HUES6 (cell line): ENCODE measurements at regions not wholly inside any gene's neighbourhood (a gene's known extent, or its start where the extent isn't known, plus 50 kb on each side); places are given as distances from the start of the nearest gene placed in this dataset.

ENCODE experiments used
- H3K27ac ChIP-seq: 2 replicates; pipeline ENCODE4 v1.7.0; 2013; ENCODE audit warnings: low read depth, mild to moderate bottlenecking, low read length, inconsistent platforms
- H3K27me3 ChIP-seq: 2 replicates; pipeline ENCODE4 v1.6.1; 2013; ENCODE audit warnings: low read length; ENCODE audit not compliant: control insufficient read depth, insufficient read depth
- H3K36me3 ChIP-seq: 2 replicates; pipeline ENCODE4 v1.6.1; 2013; ENCODE audit warnings: low read length; ENCODE audit not compliant: control insufficient read depth, insufficient read depth
- H3K4me1 ChIP-seq: 2 replicates; pipeline ENCODE4 v1.6.1; 2013; ENCODE audit warnings: low read length; ENCODE audit not compliant: control insufficient read depth, insufficient read depth
- H3K4me3 ChIP-seq: 2 replicates; pipeline ENCODE4 v1.5.1; 2013; ENCODE audit warnings: low read depth, low read length
- H3K9ac ChIP-seq: one replicate; pipeline ENCODE4 v1.6.1; 2013; ENCODE audit warnings: mild to moderate bottlenecking, low read length
- H3K9me3 ChIP-seq: 2 replicates; pipeline ENCODE4 v1.6.1; 2013; ENCODE audit warnings: low read depth, low read length; ENCODE audit not compliant: control insufficient read depth, insufficient read depth

DNA sequence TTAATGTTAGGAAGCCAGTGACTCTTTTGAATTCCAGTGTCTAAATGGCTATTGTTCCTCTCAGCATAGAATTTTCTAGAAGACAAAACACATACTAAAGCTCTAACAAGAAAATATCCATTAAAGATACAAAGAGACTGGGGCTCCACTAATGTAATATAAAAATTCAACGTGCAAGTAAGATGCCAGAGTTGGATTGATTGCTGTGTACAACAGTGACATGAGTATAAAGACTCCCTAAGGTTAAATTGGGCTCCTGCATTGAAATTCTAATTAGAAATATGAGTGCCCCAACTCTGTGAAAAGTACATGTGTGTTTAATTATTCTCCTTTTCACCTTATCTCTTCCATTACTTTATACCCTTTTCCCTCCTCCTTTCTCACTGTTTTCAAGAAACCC, 253.6 kb upstream of the G2E3 start:
- no peaks in the 10 kb centered on the region for H3K4me1 ChIP-seq
- H3K9ac ChIP-seq, result no peak overlapping the region
- no peak overlapping the region for H3K27ac ChIP-seq
- H3K4me3 ChIP-seq, result no peak overlapping the region
- no peaks in the 10 kb centered on the region for H3K9me3 ChIP-seq
- no peaks in the 10 kb centered on the region for H3K27me3 ChIP-seq
- no peaks in the 10 kb centered on the region for H3K36me3 ChIP-seq

DNA sequence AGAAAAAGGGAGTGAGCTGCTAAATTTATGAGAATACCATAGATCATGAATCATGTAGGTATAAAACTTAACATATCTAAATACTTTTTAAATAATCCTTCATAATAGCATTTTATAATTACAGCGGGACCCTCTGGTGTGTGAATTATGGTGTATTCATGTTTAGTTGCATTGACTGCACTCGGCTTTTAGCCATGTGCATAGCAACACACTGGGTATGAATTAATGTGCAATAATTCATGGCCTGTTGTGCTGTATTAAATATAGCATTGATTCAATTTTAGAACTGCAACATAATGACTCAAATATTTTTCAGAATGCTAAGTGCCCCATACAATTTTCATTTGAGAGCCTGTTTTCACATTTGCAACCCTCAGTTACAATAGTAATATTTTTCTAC, 249.6 kb upstream of the G2E3 start:
- H3K27me3 ChIP-seq, result no peaks in the 10 kb centered on the region
- no peaks in the 10 kb centered on the region for H3K4me1 ChIP-seq
- no peaks in the 10 kb centered on the region for H3K9me3 ChIP-seq
- H3K27ac ChIP-seq, result no peak overlapping the region
- no peaks in the 10 kb centered on the region for H3K36me3 ChIP-seq
- H3K9ac ChIP-seq, result no peak overlapping the region
- H3K4me3 ChIP-seq, result no peak overlapping the region

DNA sequence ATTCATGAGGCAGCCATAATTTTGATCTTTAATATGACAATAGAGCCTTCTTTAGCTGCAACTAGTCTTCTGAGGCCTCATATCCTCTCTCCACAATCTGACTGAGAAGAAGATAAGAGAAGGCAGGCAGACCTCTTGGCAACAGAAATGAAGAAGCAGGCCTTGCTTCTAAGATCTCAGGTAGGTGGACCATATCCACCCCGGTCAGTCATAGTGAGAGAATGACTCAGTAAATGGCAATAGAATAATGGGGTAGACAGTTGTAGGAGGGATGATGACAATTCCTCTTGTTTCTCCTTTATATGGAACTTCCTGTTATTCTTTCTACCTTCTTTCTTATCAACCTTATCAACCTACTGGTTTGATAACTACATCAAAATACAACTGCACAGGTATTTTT, 246.7 kb upstream of the G2E3 start:
- Histone ChIP-seq H3K27me3 (no peaks in the 10 kb centered on the region), H3K4me3 (no peak overlapping the region), H3K9me3 (peaks cover 3% of the 10 kb centered on the region; the same call in 1 of the 2 replicates), H3K27ac (no peak overlapping the region), H3K9ac (no peak overlapping the region), H3K36me3 (no peaks in the 10 kb centered on the region), H3K4me1 (no peaks in the 10 kb centered on the region)

DNA sequence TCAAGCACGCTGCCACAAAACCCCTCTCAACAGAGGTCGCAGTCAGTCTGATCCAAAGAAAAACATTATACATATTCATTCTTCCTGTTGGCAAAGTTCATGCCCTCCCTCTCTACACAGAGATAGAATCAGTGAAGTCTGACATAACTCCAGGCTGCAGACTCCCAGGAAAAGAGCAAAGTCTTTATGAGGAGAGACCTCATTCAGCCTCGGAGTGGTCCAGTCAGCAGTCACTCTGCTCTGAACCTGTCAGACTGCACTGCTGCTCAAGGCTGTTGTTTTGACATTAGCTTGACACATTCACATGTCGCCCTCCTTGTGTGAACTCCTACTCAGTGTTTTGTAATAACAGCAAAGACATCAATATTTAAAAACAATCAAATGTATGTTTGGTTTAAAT, 241.2 kb upstream of the G2E3 start:
- Histone ChIP-seq H3K9me3 (peaks cover 3% of the 10 kb centered on the region; the same call in 1 of the 2 replicates), H3K27ac (no peak overlapping the region), H3K27me3 (no peaks in the 10 kb centered on the region), H3K9ac (no peak overlapping the region), H3K36me3 (no peaks in the 10 kb centered on the region), H3K4me1 (no peaks in the 10 kb centered on the region), H3K4me3 (no peak overlapping the region)

DNA sequence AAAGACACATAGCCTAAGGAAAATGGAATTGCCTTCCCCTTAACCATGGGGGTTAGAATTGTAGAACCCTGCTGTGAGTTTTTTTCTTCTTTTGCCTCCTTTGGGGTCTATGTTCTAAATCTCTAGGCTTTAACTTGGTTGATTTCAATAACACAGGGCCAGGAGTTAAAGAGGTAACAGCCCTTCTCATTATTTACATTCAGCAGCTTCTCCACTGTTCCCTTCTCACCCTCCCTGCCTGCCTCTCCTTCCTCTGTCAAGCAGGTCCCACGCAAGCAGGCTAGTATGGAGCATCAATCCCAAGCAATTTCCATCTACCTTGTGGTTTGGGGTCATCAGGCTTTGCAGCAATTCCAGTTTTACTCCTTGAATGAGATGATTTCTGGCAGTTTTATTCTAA, 236.1 kb upstream of the G2E3 start:
- H3K4me1 ChIP-seq, result no peaks in the 10 kb centered on the region; the same call in 1 of the 2 replicates
- H3K4me3 ChIP-seq, result no peak overlapping the region
- no peak overlapping the region for H3K9ac ChIP-seq
- no peaks in the 10 kb centered on the region for H3K36me3 ChIP-seq
- H3K9me3 ChIP-seq, result no peaks in the 10 kb centered on the region
- no peak overlapping the region for H3K27ac ChIP-seq
- H3K27me3 ChIP-seq, result no peaks in the 10 kb centered on the region

DNA sequence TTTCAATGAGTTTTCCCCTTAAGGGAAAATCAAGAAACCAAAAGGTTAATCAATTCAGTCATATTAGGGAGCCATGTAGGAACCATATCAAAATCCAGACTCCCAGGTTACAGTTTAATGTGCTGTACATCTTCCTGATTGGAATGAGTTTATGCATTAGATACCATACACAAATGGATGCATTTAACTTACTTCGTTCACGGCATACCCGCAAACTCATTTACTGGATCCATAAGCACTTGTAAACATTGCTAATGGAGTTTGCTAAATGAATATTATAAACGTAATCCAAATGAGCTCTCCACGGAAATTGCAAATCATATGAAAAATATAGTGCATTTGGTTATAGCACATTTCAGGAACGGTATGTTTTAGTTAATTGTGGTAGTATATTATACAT, 228.9 kb upstream of the G2E3 start:
- Histone ChIP-seq H3K4me3 (no peak overlapping the region), H3K27ac (no peak overlapping the region), H3K4me1 (no peaks in the 10 kb centered on the region), H3K9me3 (peaks cover 6% of the 10 kb centered on the region), H3K9ac (no peak overlapping the region), H3K36me3 (no peaks in the 10 kb centered on the region), H3K27me3 (no peaks in the 10 kb centered on the region)

DNA sequence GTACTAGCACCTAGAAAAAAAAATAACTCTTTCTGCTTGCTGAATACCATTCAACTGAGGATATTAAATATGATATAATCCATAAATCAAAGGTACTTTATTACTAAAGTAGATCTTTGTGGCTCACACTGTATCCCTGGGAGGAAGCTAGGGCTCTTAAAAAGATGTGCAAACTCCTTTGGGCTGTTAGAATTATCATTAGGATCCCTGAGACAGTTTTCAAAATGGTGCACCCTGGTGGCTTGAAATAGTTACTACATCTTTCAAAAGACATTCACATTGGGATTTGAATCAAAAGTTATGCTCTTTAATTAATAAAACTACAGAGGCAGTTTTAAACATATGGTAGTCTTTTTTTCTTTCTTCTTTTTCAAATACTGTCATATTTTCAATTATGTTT, 228.5 kb upstream of the G2E3 start:
- no peaks in the 10 kb centered on the region for H3K36me3 ChIP-seq
- no peak overlapping the region for H3K9ac ChIP-seq
- H3K27ac ChIP-seq, result no peak overlapping the region
- peaks cover 6% of the 10 kb centered on the region for H3K9me3 ChIP-seq
- no peak overlapping the region for H3K4me3 ChIP-seq
- H3K27me3 ChIP-seq, result no peaks in the 10 kb centered on the region
- H3K4me1 ChIP-seq, result no peaks in the 10 kb centered on the region

DNA sequence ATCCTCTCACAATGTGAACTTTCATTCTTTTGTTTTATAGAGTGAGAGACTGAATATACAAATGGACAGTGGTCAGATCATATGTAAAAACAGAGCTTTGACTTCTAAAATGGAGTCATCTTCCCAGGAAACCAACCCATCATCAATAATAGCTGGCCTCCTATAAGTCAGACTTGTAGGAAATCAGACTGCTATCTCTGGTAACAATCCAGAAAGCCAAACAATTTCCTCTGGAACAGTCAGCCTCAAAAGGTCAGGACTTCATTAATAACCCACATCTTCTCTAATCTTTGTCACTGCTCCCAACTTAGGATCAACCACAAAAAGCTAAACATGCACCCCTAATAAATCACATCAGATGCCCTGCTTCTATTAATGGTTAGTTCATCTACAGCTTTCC, 227.9 kb upstream of the G2E3 start:
- Histone ChIP-seq H3K27me3 (no peaks in the 10 kb centered on the region), H3K9ac (no peak overlapping the region), H3K4me1 (no peaks in the 10 kb centered on the region), H3K36me3 (no peaks in the 10 kb centered on the region), H3K4me3 (no peak overlapping the region), H3K27ac (no peak overlapping the region), H3K9me3 (peaks cover 6% of the 10 kb centered on the region)

DNA sequence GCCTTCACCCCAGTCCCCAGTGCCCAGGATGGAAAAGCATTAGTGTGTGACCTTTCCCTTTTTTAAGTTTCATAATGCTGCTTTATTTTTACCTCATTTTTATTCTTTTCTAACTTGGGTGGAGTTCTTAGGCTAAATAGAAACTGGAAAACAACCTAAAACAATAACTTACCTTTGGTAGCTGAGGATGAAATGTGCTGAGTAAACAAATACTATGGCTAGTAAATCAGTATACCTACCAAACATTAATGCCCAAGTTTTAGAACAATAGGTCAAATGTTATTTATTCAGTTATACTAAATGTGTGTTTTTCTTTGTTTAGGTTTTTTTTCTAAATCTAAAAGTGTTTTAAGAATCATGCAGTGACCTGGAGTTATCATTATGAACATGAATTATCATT, 226.6 kb upstream of the G2E3 start:
- Histone ChIP-seq H3K4me3 (no peak overlapping the region), H3K27me3 (no peaks in the 10 kb centered on the region), H3K9me3 (peaks cover 6% of the 10 kb centered on the region), H3K36me3 (no peaks in the 10 kb centered on the region), H3K9ac (no peak overlapping the region), H3K4me1 (no peaks in the 10 kb centered on the region), H3K27ac (no peak overlapping the region)

DNA sequence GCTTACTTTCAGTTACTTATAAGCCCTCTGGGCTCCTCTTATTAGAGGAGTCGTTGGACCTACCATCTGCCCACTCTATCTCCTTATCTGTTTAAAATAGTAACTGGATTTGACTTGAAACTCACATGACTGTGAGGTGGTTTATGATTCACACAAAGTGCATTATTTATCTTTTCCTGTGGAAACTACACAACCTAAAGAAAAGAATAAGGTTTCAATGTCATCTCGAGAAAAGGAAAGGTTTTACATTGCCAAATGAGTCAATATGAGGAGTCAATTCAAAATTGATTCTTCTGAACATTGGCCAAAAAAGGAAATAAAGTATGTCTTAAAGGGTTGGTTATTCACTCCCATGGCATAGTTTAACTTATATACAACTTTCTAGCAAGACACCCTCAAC, 225.0 kb upstream of the G2E3 start:
- no peak overlapping the region for H3K27ac ChIP-seq
- H3K9ac ChIP-seq, result no peak overlapping the region
- H3K4me3 ChIP-seq, result no peak overlapping the region
- no peaks in the 10 kb centered on the region for H3K27me3 ChIP-seq
- H3K9me3 ChIP-seq, result peaks cover 6% of the 10 kb centered on the region
- H3K36me3 ChIP-seq, result no peaks in the 10 kb centered on the region
- no peaks in the 10 kb centered on the region for H3K4me1 ChIP-seq

DNA sequence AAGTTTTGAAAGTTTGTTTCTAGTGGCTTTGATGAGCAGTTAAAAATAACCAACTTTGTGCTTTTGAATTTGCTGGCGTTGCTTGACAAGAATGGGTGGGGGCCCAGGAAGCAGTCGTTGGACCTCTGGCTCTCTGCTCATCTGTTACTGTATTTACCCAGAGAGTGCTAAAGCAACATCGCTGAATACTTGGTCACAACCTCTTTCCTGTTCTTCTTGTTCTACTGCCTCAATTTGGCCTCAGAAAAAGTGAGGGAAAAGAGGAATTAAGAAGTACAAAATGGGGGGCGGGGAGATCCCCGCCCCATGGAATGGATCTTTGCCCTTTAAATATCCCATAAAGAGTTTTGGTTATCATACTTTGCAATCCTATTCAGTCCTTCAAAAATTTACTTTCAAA, 221.5 kb upstream of the G2E3 start:
- H3K4me1 ChIP-seq, result no peaks in the 10 kb centered on the region
- no peaks in the 10 kb centered on the region for H3K36me3 ChIP-seq
- H3K27me3 ChIP-seq, result no peaks in the 10 kb centered on the region
- no peak overlapping the region for H3K4me3 ChIP-seq
- no peak overlapping the region for H3K27ac ChIP-seq
- no peak overlapping the region for H3K9ac ChIP-seq
- H3K9me3 ChIP-seq, result no peaks in the 10 kb centered on the region

DNA sequence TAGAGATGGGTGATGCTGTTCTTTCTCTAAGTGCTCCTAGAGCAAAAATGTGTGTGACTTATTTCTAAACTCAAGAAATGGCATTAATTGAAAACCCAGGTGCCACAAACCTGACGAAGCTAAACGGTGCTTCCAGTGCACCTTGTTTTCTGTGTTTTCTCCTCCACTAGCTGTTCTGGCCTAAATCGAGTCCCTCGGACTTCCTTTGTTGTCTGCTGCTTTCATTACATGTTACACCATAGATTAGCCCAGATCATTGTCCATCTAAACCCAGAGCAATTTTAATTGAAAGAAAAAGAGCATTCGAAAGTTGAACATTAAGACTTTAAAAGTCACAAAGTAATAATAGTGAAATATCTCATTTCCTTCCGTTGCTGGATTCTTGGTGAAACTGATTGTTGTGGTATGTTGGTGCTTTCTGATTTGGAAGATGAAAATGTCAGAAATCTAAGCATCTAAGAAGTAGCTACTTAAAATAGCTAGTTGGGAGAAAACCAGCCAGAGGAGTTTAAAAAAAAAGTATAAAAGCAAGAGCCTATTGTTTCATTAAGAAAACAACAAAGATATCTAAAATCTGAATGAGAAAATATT, 219.6 kb upstream of the G2E3 start:
- H3K27ac ChIP-seq, result no peak overlapping the region
- no peaks in the 10 kb centered on the region for H3K27me3 ChIP-seq
- no peak overlapping the region for H3K9ac ChIP-seq
- no peak overlapping the region for H3K4me3 ChIP-seq
- no peaks in the 10 kb centered on the region for H3K4me1 ChIP-seq
- H3K36me3 ChIP-seq, result no peaks in the 10 kb centered on the region
- H3K9me3 ChIP-seq, result no peaks in the 10 kb centered on the region
